Activated CD4-positive, alpha-beta memory T cell treated with anti-CD3 and anti-CD28 coated beads for 36 hours (primary cell): ENCODE measurements at regions not wholly inside any gene's neighbourhood (a gene's known extent, or its start where the extent isn't known, plus 50 kb on each side); places are given as distances from the start of the nearest gene placed in this dataset.

Experiments
- CTCF ChIA-PET: fragments of 350-600 bp; sonication (Branson Sonifier 250); formaldehyde crosslinking; loops from one replicate; lab custom pipeline; 2021; ENCODE audit warnings: antibody characterized with exemption, inconsistent platforms; lab: Charles Lee
- POLR2A ChIA-PET: fragments of 350-600 bp; sonication (Branson Sonifier 250); formaldehyde crosslinking; loops from one replicate; lab custom pipeline; 2021; ENCODE audit warnings: antibody characterized with exemption; lab: Charles Lee
- DNase-seq: peaks from one replicate; pipeline ENCODE4 v3.0.0-alpha.2; 2020
- H3K27ac Mint-ChIP-seq: one replicate; pipeline ENCODE4 v1.8.0; 2021; ENCODE audit warnings: mixed read lengths
- H3K27me3 Mint-ChIP-seq: one replicate; pipeline ENCODE4 v1.8.0; 2021; ENCODE audit warnings: mixed read lengths
- H3K36me3 Mint-ChIP-seq: one replicate; pipeline ENCODE4 v1.8.0; 2021; ENCODE audit warnings: mixed read lengths
- H3K4me1 Mint-ChIP-seq: one replicate; pipeline ENCODE4 v1.8.0; 2021; ENCODE audit warnings: low read depth, mixed read lengths
- H3K4me3 Mint-ChIP-seq: one replicate; pipeline ENCODE4 v1.8.0; 2021; ENCODE audit warnings: mild to moderate bottlenecking, mixed read lengths
- H3K9me3 Mint-ChIP-seq: one replicate; pipeline ENCODE4 v1.8.0; 2021; ENCODE audit warnings: mixed read lengths
- intact Hi-C: fragments of 100-400 bp; cut with micrococcal nuclease; formaldehyde crosslinking; loops from one replicate; pipeline ENCODE4 v1.15.1; 2023

GRCh38 chr6:30272032-30272431, 54.7 kb upstream of the TRIM39 start:
- Mint-ChIP-seq H3K36me3 (peaks cover 1% of the 10 kb centered on the region), H3K9me3 (peaks cover 8% of the 10 kb centered on the region), H3K27me3 (no peaks in the 10 kb centered on the region), H3K4me1 (no peaks in the 10 kb centered on the region), H3K4me3 (no peak overlapping the region), H3K27ac (no peak overlapping the region)
- CTCF ChIA-PET: no interaction called here
- intact Hi-C loops: no loop called here
- POLR2A ChIA-PET: no interaction called here
- DNase-seq: no peak

GRCh38 chr6:30267423-30267822, 54.2 kb upstream of the TRIM26 start:
- intact Hi-C loops: no loop called here
- ChIA-PET POLR2A (no interaction called here), CTCF (interaction anchor here (1.3 kb wide), 1 partner anchor 29 kb away, joined by 3 read pairs; no protein-coding TSS in a partner anchor)
- Mint-ChIP-seq H3K4me3 (no peak overlapping the region), H3K27me3 (no peaks in the 10 kb centered on the region), H3K9me3 (no peaks in the 10 kb centered on the region), H3K4me1 (no peaks in the 10 kb centered on the region), H3K27ac (no peak overlapping the region), H3K36me3 (peaks cover 4% of the 10 kb centered on the region)
- no peak for DNase-seq

GRCh38 chr6:30265594-30265993, 52.4 kb upstream of the TRIM26 start:
- H3K9me3 Mint-ChIP-seq: no peaks in the 10 kb centered on the region
- no peaks in the 10 kb centered on the region for H3K27me3 Mint-ChIP-seq
- POLR2A ChIA-PET: no interaction called here
- no peaks in the 10 kb centered on the region for H3K4me1 Mint-ChIP-seq
- intact Hi-C loops: no loop called here
- CTCF ChIA-PET: no interaction called here
- H3K4me3 Mint-ChIP-seq: no peak overlapping the region
- H3K27ac Mint-ChIP-seq: no peak overlapping the region
- peaks cover 12% of the 10 kb centered on the region for H3K36me3 Mint-ChIP-seq
- DNase-seq: no peak

GRCh38 chr6:30265181-30265580, 52.0 kb upstream of the TRIM26 start:
- ChIA-PET POLR2A (no interaction called here), CTCF (no interaction called here)
- intact Hi-C loops: no loop called here
- Mint-ChIP-seq H3K27ac (no peak overlapping the region), H3K4me3 (no peak overlapping the region), H3K4me1 (peaks cover 2% of the 10 kb centered on the region), H3K36me3 (peaks cover 12% of the 10 kb centered on the region), H3K27me3 (no peaks in the 10 kb centered on the region), H3K9me3 (no peaks in the 10 kb centered on the region)
- DNase-seq: no peak

- ChIA-PET CTCF (no interaction called here), POLR2A (no interaction called here)
- H3K4me1 Mint-ChIP-seq: peaks cover 2% of the 10 kb centered on the region
- no peaks in the 10 kb centered on the region for H3K9me3 Mint-ChIP-seq
- no peak overlapping the region for H3K27ac Mint-ChIP-seq
- H3K36me3 Mint-ChIP-seq: peaks cover 12% of the 10 kb centered on the region
- intact Hi-C loops: no loop called here
- no peak for DNase-seq
- H3K4me3 Mint-ChIP-seq: no peak overlapping the region
- H3K27me3 Mint-ChIP-seq: no peaks in the 10 kb centered on the region
Observed at GRCh38 chr6:30264743-30265142, 51.5 kb upstream of the TRIM26 start.

- CTCF ChIA-PET: no interaction called here
- Mint-ChIP-seq H3K27ac (no peak overlapping the region), H3K4me3 (no peak overlapping the region), H3K36me3 (peaks cover 11% of the 10 kb centered on the region), H3K9me3 (no peaks in the 10 kb centered on the region), H3K27me3 (no peaks in the 10 kb centered on the region), H3K4me1 (peaks cover 8% of the 10 kb centered on the region)
- intact Hi-C loops: loop anchor here (1.0 kb wide), 1 partner anchor 64 kb away; no protein-coding TSS in a partner anchor
- POLR2A ChIA-PET: no interaction called here
- no peak for DNase-seq
Observed at GRCh38 chr6:30263734-30264133, 50.5 kb upstream of the TRIM26 start.
